ENCODE measurements at regions not wholly inside any gene's neighbourhood (a gene's known extent, or its start where the extent isn't known, plus 50 kb on each side); places are given as distances from the start of the nearest gene placed in this dataset.

DNA sequence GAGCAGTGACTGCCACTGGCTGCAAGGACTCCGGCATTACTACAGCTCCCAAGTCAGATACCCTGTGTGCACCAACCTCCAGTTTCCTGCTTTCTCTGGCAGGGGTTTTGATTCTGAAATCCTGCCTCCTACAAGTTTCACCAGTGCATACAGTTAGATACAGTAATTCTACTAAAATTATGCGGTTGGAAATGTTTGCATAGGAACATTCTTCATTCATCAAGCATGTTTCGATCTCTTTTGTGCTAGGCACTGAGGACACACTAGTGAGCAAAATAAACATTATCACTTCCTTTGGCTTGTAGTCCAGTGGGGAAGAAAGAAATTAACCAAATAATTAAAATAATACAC is 152.2 kb downstream of the TMEM167A start:
- no peak for TF ChIP-seq ZNF121 (CRISPR knock-in tag; conservative IDR thresholded peaks at IDR 0.05)
- TF ChIP-seq BHLHE40 (IDR thresholded peaks at IDR 0.05; ENCODE audit: low read length), result no peak
